Stromal cell of bone marrow (primary cell): ENCODE measurements at regions not wholly inside any gene's neighbourhood (a gene's known extent, or its start where the extent isn't known, plus 50 kb on each side); places are given as distances from the start of the nearest gene placed in this dataset.
A peak's percentile ranks its signal among the peaks of the same experiment; 100 is the strongest.

Experiments
- DNase-seq: peaks from one replicate; pipeline ENCODE4 v3.0.0-alpha.2; 2012; ENCODE audit warnings: low read depth

DNA sequence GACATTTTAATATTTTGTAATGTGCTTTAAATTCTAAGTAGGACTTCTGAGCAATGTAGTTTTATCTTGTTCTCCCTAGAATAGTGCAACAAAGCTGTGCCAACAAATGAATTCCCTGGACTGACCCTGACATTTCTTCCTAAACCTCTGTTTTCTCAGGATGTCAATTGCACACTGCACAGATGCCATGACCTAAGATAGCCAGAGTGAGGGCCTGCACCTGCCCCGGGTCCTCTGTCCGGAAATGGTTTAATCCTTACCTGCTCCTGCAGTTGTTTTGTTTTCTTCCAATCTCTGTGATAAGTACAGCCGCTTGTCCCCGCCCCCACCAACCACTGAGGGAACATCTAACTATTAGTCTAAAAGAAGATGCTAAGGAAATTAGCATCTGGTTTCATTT is 831.5 kb downstream of the GALC start:
- DNase-seq = no peak

DNA sequence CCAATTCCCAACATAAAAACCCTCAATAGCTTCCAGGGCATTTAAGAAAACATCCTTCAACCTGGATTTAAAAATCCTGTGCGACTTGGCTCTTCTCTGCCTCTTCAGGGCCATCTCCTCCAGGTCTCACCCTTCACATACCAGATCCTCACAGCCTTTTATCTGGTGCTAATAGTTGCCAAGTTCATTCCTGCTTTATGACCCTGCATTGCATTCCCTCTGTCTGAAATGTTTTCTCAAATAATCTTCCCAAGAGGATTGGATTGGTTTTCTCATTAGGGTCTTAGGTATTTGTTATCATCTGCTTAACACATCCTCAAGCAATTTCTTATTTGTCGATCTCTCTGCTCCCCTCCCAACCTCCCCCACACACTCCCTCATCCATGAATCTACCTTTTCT is 832.0 kb downstream of the GALC start:
- no peak for DNase-seq

DNA sequence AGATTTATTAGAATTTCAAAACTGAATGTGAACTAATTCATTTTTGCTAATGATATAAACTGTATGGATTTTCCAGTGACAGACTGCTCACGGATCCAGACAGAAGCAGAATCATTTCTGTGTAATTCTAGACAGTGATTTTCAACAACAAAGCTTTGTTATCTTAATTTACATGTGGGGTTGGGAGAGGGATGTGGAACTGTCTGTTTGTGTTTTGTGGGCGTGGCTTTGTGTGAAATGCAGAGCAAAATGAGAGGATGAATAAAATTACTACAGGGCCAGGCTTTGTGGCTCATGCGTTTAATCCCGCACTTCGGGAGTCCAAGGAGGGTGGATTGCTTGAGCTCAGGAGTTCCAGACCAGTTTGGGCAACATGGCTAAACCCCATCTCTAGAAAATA is 834.7 kb downstream of the GALC start:
- no peak for DNase-seq

DNA sequence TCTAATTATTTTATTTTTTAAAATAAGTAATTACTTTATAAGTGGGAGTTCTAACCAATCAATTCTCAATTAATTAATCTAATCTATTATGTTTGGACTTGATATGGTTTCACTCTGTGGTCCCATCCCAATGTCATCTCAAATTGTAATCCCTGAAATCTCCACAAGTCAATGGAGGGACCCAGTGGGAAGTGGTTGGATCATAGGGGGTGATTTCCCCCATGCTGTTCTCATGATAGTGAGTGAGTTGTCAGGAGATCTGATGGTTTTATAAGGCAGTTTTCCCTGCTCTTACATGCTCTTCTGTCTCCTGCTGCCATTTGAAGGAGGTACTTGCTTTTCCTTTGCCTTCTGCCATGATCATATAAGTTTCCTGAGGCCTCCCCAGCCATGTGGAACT is 836.1 kb downstream of the GALC start:
- no peak for DNase-seq

GRCh38 chr14:87155856-87156488 is 837.0 kb downstream of the GALC start:
- no peak for DNase-seq

- no peak for DNase-seq
These were observed 839.1 kb downstream of the GALC start for GRCh38 chr14:87153901-87154300.

DNA sequence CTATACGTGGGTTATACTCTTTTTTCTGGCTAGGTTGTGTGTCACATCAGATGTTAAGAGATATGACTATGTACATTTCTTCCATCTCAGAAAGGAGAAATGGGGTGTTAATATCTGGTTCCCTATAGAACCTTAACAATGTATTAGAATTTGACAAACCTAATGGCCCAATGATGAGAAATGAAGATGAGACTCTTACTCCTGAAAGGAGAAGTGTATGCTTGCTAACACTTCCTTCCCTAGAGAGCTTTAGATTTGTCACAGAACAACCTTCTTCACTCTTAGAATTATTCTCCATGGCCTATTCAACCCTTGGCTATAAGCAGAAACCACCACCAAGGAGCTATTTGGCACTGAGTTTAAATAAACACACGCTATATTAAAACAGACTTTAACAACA is 839.6 kb downstream of the GALC start:
- no peak for DNase-seq

- DNase-seq = no peak
These were observed 840.3 kb downstream of the GALC start for GRCh38 chr14:87152693-87153092.

GRCh38 chr14:87149583-87150354 is 843.2 kb downstream of the GALC start:
- no peak for DNase-seq

DNA sequence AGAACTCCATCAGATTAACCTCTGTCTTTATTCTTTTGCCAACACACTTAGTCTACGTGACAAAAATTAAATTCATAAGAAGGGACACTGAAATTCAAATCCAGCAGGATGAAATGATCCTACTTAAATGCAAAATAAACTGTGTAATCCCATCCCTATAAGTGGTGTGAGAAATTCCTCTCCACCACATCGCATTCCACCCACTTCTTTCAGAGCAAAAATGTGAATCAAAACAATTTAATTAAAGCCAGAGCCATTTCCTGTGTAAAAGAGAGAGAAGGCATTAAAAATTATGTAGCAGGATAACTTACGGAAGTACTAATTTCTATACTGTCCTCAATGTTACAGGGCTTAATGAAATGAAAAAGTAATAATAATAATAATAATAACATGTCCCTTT is 844.3 kb downstream of the GALC start:
- DNase-seq = no peak

- DNase-seq = no peak
These were observed 850.3 kb downstream of the GALC start for GRCh38 chr14:87142551-87143211.

DNA sequence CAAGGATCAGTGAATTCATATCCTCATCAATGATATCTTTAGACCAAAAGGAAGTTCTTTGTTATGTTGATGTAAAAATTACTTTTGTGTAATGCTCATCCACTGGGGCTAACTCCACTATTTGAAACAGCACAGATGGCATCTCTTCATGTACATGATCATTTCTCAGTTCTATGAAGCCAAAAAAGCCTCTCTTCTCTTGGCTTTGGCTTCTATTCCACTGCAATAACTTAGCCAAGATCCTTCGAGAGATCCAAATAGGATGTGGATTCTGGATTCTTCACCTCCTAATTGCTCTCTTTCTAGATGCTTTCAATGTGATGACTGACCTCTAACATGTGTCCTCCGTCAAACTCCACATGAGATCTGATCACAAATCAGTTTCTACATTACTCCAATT is 851.2 kb downstream of the GALC start:
- DNase-seq = no peak

DNA sequence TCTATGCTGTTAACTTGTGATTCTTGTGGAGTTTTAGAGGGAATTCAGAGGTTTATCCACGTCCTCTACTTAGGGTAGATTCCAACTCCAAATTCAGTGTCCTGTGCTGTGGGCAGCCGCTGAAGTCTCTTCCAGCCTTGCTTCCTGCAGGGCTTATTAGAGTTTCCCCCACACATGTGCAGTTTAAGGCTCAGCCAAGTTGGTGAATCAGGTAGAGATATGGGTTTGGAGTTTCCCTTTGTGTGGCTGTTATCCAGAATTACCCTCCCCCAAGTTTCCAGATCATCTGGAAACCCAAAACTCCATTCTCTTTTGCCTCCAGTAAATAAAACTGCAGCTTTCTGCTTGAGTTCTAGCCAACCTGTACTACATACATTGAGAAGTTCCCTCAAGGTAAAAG is 853.7 kb downstream of the GALC start:
- DNase-seq = no peak

GRCh38 chr14:87133073-87133801 is 859.7 kb downstream of the GALC start:
- peak; percentile 67 for DNase-seq

- no peak for DNase-seq
These were observed 861.1 kb downstream of the GALC start for GRCh38 chr14:87131879-87132278.

DNA sequence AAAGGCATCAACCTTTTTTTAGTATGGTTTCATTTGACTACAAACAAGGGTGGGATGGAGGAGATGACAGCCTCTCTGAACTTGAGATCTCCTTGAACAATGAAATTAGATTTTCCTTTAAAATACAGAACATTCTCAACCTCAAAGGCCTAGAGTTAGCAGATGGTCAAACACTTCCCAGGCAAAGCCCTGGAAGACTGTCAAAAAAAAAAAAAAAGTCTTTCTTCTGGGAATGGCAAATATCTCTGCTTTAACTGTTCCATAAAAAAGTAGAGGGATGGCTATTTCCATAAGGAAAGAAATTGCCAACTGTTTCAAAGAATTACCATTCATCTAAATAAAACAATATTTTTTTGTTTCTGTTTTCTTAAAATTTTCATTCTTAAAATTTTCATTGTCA is 870.8 kb downstream of the GALC start:
- DNase-seq = no peak

DNA sequence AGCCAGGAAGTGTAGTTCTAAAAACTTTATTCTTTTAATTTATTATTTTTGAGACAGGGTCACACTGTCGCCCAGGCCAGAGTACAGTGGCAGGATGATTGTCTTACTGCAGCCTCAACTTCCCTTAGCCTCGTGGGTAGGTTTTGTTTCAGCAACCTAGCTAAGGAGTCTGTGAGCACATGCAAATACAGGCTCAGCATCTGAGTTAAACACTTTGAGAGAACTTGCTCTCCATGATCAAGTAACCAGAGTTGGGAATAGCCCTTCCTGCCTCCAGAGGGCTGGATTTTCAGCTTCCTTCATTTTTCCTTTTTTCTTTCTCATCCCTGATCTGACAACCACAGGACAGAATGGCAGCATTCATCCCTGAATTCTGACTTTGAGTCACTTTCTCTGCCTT is 871.3 kb downstream of the GALC start:
- no peak for DNase-seq

- DNase-seq = no peak
These were observed 877.7 kb downstream of the GALC start for GRCh38 chr14:87115234-87115633.

GRCh38 chr14:87113286-87113685 is 879.7 kb downstream of the GALC start:
- DNase-seq = no peak

GRCh38 chr14:87111741-87112140 is 881.2 kb downstream of the GALC start:
- DNase-seq = no peak

DNA sequence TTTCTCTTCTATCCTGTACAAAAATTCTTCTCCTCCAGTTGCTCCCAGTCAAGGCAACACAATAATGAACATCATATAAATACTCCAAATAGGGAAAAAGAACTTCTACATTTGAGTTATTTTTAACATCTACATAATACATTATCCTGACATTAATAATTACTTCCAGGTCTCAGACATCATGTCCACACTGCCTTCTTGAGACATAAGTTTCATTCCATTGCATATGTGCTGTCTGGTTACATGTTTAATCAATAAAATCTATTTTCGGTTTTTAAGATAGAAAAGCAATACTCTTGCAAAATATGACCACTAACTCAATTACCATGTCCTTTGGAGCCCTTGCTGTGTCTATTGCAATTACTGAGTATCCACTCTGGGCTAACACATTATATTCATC is 881.9 kb downstream of the GALC start:
- no peak for DNase-seq

GRCh38 chr14:87109271-87109670 is 883.7 kb downstream of the GALC start:
- DNase-seq = no peak

- peak; percentile 61 for DNase-seq
These were observed 884.3 kb downstream of the GALC start for GRCh38 chr14:87108726-87109125.
